ENCODE measurements at regions not wholly inside any gene's neighbourhood (a gene's known extent, or its start where the extent isn't known, plus 50 kb on each side); places are given as distances from the start of the nearest gene placed in this dataset.
"Not testable (repeated sequence)": the region's sequence is repeated elsewhere in the genome, so short reads cannot be mapped to it uniquely, and the experiment has no call there.

- no peak for TF ChIP-seq CTCF (IDR thresholded peaks at IDR 0.05; ENCODE audit: insufficient read depth in 1 of 2, low read depth in 1 of 2, low read length in 1 of 2, severe bottlenecking in 1 of 2, unreplicated experiment in 1 of 2)
- peaks cover 11% of the 10 kb centered on the region for H3K9me3 Mint-ChIP-seq (ENCODE audit: unreplicated experiment)
- Histone ChIP-seq H3K36me3 (ENCODE audit: control insufficient read depth, insufficient read depth, low read length) (no peaks in the 10 kb centered on the region), H3K4me3 (ENCODE audit: low read depth, low read length) (no peak overlapping the region), H3K4me1 (0 out of 2 replicates have a peak, but pooled peaks cover 4% of the 10 kb centered on the region), H3K9me3 (peaks cover 15% of the 10 kb centered on the region), H3K27me3 (replicated peaks; ENCODE audit: control insufficient read depth, insufficient read depth, low read length) (no peaks in the 10 kb centered on the region)
- H3K4me1 Mint-ChIP-seq (ENCODE audit: low read depth, unreplicated experiment): no peaks in the 10 kb centered on the region
- no peak overlapping the region for H3K4me3 Mint-ChIP-seq (ENCODE audit: unreplicated experiment)
- peaks cover under 1% of the 10 kb centered on the region for H3K27me3 Mint-ChIP-seq (ENCODE audit: insufficient read depth, unreplicated experiment)
- intact Hi-C loops (cut with micrococcal nuclease; ENCODE audit: unreplicated experiment): no loop called here
- ChIA-PET CTCF (no interaction called here), POLR2A (no interaction called here)
- H3K27ac Mint-ChIP-seq (ENCODE audit: unreplicated experiment): no peak overlapping the region
- H3K36me3 Mint-ChIP-seq (ENCODE audit: insufficient read depth, unreplicated experiment): no peaks in the 10 kb centered on the region
- BruUV-seq (replicated peaks): no TSS peak
- no peak for DNase-seq
Observed at GRCh38 chr14:104230946-104231345, 92.6 kb downstream of the KIF26A start.

DNA sequence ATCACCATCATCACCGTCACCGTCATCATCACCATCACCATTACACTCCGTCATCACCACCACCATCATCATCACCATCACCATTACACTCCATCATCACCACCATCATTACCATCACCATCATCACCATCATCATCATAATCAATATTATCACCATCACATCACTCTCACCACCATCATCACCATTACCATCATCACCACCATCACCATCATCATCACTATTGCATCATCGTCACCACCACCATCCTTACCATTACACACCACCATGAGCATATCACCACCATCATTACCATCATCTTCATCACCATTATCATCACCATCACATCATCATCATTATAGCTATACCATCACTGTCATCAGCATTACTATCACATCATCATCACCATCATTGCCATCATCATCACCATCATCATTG lies 93.7 kb downstream of the KIF26A start:
- DNase-seq: no peak
- TF ChIP-seq CTCF (IDR thresholded peaks at IDR 0.05; ENCODE audit: insufficient read depth in 1 of 2, low read depth in 1 of 2, low read length in 1 of 2, severe bottlenecking in 1 of 2, unreplicated experiment in 1 of 2): no peak

DNA sequence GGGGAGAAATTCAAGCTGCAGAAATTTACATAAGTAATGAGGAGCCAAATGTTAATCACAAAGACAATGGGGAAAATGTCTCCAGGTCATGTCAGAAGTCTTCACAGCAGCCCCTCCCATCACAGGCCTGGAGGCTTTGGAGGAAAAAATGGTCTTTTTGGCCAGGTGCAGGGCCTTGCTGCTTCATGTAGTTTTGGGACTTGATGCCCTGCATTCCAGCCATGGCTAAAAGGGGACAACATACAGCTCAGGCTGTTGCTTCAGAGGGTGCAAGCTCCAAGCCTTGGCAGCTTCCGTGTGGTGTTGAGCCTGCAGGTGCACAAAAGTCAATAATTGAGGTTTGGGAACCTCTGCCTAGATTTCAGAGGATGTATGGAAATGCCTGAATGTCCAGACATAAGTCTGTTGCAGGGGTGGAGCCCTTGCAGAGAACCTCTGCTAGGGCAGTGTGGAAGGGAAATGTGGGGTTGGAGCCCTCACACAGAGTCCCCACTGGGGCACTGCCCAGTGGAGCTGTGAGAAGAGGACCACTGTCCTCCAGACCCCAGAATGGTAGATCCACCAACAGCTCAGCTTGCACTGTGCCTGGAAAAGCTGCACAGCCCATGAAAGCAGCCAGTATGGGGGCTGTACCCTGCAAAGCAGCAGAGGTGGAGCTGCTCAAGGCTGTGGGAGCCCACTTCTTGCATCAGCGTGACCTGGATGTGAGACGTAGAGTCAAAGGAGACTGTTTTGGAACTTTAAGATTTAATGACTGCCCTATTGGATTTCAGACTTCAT lies 95.8 kb downstream of the KIF26A start:
- H3K36me3 ChIP-seq (ENCODE audit: control insufficient read depth, insufficient read depth, low read length); intact Hi-C loops (cut with micrococcal nuclease; ENCODE audit: unreplicated experiment); H3K36me3 Mint-ChIP-seq (ENCODE audit: insufficient read depth, unreplicated experiment); CTCF ChIA-PET; H3K27ac Mint-ChIP-seq (ENCODE audit: unreplicated experiment); BruUV-seq (replicated peaks); H3K4me3 Mint-ChIP-seq (ENCODE audit: unreplicated experiment); H3K4me3 ChIP-seq (ENCODE audit: low read depth, low read length); H3K4me1 Mint-ChIP-seq (ENCODE audit: low read depth, unreplicated experiment); H3K27me3 Mint-ChIP-seq (ENCODE audit: insufficient read depth, unreplicated experiment); H3K4me1 ChIP-seq; H3K27me3 ChIP-seq (replicated peaks; ENCODE audit: control insufficient read depth, insufficient read depth, low read length); POLR2A ChIA-PET: not testable (repeated sequence)
- H3K9me3 ChIP-seq: peaks cover 14% of the 10 kb centered on the region
- peaks cover 29% of the 10 kb centered on the region for H3K9me3 Mint-ChIP-seq (ENCODE audit: unreplicated experiment)
- DNase-seq: peak in 1 of 2 experiments; percentile 8

More for the DNA sequence above, 93.7 kb downstream of the KIF26A start:
- peaks cover 19% of the 10 kb centered on the region for H3K9me3 Mint-ChIP-seq (ENCODE audit: unreplicated experiment)
- H3K36me3 Mint-ChIP-seq (ENCODE audit: insufficient read depth, unreplicated experiment): no peaks in the 10 kb centered on the region
- Histone ChIP-seq H3K9me3 (peaks cover 20% of the 10 kb centered on the region), H3K4me3 (ENCODE audit: low read depth, low read length) (no peak overlapping the region), H3K27me3 (replicated peaks; ENCODE audit: control insufficient read depth, insufficient read depth, low read length) (no peaks in the 10 kb centered on the region), H3K36me3 (ENCODE audit: control insufficient read depth, insufficient read depth, low read length) (no peaks in the 10 kb centered on the region), H3K4me1 (no peaks in the 10 kb centered on the region)
- intact Hi-C loops (cut with micrococcal nuclease; ENCODE audit: unreplicated experiment): no loop called here
- H3K27ac Mint-ChIP-seq (ENCODE audit: unreplicated experiment): no peak overlapping the region
- peaks cover 3% of the 10 kb centered on the region for H3K27me3 Mint-ChIP-seq (ENCODE audit: insufficient read depth, unreplicated experiment)
- ChIA-PET POLR2A (no interaction called here), CTCF (no interaction called here)
- no peak overlapping the region for H3K4me3 Mint-ChIP-seq (ENCODE audit: unreplicated experiment)
- BruUV-seq (replicated peaks): no TSS peak
- H3K4me1 Mint-ChIP-seq (ENCODE audit: low read depth, unreplicated experiment): no peaks in the 10 kb centered on the region
